HFFc6 (cell line): ENCODE measurements at regions not wholly inside any gene's neighbourhood (a gene's known extent, or its start where the extent isn't known, plus 50 kb on each side); places are given as distances from the start of the nearest gene placed in this dataset.

Experiments
- DNase-seq: peaks from one replicate; pipeline ENCODE4 v3.0.0-alpha.2; 2018
- H3K27ac Mint-ChIP-seq: 2 replicates; pipeline ENCODE4 v1.8.0; 2020; ENCODE audit warnings: mild to moderate bottlenecking, mixed read lengths
- H3K27me3 Mint-ChIP-seq: 2 replicates; pipeline ENCODE4 v1.8.0; 2021; ENCODE audit warnings: mild to moderate bottlenecking, moderate library complexity, mixed read lengths; ENCODE audit not compliant: insufficient read depth
- H3K36me3 Mint-ChIP-seq: 2 replicates; pipeline ENCODE4 v1.8.0; 2021; ENCODE audit warnings: low read depth, mixed read lengths
- H3K4me1 Mint-ChIP-seq: 2 replicates; pipeline ENCODE4 v1.8.0; 2020; ENCODE audit warnings: low read depth, mixed read lengths
- H3K4me3 Mint-ChIP-seq: 2 replicates; pipeline ENCODE4 v1.8.0; 2020; ENCODE audit warnings: mild to moderate bottlenecking, moderate library complexity, mixed read lengths
- H3K9me3 Mint-ChIP-seq: 2 replicates; pipeline ENCODE4 v1.8.0; 2020; ENCODE audit warnings: mild to moderate bottlenecking, mixed read lengths
- TF ChIP-seq, protein P1 (sequence below): fragments of 200-600 bp; sonication (generic); IDR thresholded peaks from 2 replicates; pipeline ENCODE4 v1.5.0; 2021; ENCODE audit warnings: antibody characterized with exemption, mild to moderate bottlenecking

DNA sequence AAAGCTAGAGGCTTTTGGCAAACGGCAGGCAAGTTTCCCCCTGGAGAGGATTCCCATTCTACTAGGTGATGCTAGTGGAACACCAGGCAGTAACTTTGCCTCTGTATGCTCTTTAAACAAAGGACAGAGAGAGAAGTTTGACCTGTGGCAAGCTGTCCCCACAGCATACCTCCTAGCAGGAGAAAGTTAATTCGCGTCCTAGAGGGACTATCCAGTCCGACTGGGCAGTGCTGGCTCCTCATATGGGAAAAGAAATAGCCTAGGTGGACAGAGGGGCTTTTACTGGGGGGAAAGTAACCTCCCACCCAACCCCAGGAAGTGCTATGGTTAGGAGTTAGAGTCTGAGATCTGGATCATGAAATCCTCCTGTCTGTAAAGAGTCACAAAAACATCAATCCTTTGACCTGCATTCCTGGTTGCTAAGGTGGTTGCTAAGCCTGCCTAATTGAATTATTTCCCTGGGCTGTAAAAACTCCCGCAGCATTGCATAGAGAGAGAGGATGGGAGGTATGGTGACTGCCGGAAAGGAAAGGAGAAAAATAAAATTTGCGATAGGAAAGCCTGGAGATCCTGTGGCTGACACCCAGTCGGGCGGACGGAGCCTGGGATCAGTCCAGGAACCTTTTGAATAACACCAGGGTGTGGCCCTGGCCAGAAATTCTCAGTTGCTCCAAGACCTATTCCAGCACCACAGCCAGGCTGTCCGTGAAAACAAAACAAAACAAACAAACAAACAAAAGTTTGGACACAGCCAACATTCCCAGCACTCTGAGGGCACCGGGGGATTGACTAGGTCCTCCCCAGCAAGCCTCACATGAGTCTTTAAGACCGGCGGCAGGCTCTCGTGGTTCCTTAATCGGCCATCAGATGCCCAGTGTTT is 67.7 kb upstream of the ATP11B start:
- no peak for DNase-seq
- H3K36me3 Mint-ChIP-seq: no peaks in the 10 kb centered on the region
- H3K4me1 Mint-ChIP-seq: peaks cover 14% of the 10 kb centered on the region; the same call in 1 of the 2 replicates
- H3K4me3 Mint-ChIP-seq: peak overlapping the region; percentile 56
- H3K9me3 Mint-ChIP-seq: no peaks in the 10 kb centered on the region
- TF ChIP-seq, protein P1, sequence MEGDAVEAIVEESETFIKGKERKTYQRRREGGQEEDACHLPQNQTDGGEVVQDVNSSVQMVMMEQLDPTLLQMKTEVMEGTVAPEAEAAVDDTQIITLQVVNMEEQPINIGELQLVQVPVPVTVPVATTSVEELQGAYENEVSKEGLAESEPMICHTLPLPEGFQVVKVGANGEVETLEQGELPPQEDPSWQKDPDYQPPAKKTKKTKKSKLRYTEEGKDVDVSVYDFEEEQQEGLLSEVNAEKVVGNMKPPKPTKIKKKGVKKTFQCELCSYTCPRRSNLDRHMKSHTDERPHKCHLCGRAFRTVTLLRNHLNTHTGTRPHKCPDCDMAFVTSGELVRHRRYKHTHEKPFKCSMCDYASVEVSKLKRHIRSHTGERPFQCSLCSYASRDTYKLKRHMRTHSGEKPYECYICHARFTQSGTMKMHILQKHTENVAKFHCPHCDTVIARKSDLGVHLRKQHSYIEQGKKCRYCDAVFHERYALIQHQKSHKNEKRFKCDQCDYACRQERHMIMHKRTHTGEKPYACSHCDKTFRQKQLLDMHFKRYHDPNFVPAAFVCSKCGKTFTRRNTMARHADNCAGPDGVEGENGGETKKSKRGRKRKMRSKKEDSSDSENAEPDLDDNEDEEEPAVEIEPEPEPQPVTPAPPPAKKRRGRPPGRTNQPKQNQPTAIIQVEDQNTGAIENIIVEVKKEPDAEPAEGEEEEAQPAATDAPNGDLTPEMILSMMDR: no peak
- no peak overlapping the region for H3K27ac Mint-ChIP-seq
- H3K27me3 Mint-ChIP-seq: peaks cover 26% of the 10 kb centered on the region

DNA sequence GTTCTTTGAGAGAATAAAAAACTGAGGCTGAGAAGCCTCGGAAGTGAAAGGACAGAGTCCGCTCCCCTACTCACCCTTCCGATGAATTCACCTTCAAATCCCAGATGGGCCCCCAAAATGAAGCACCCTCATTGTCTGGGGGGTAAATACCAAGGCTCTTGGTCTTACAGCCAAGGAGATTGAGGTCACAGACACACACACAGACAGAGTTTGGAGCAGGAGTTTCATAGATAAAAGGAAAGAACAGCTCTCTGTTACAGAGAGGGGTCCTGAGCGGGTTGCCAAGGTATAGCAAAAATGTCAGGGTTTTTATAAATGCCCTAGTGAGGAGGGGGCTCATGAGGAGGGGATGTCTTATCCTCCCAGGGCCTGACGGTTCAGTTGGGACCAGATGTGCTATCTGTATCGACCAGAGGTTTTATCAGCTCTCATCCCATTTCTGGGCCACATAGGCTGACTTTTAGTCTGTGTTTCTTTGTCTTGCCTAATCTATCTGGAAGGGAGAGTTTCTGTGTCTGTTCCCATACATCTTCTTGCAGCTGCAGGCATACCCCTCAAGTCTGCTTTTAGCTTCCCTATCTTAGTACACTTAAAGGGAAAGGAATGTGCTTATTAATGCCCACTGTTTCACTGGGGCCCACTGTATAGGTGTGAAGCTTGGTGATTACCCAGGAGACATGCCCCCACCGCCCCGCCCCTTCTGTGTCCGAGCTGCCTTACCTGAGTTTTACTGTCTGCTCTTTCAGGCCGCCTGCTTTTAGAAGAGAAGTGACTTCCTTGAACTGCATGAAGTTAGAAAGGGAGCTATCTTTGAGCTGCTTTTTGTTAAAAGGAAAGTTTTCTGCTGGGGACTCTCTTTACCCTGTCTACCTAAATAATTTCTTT is 66.8 kb upstream of the ATP11B start:
- H3K4me1 Mint-ChIP-seq: peaks cover 14% of the 10 kb centered on the region; the same call in 1 of the 2 replicates
- H3K4me3 Mint-ChIP-seq: peak overlapping the region; percentile 56
- H3K27me3 Mint-ChIP-seq: peaks cover 25% of the 10 kb centered on the region
- H3K9me3 Mint-ChIP-seq: no peaks in the 10 kb centered on the region
- no peaks in the 10 kb centered on the region for H3K36me3 Mint-ChIP-seq
- TF ChIP-seq, protein P1: no peak
- DNase-seq: no peak
- no peak overlapping the region for H3K27ac Mint-ChIP-seq

DNA sequence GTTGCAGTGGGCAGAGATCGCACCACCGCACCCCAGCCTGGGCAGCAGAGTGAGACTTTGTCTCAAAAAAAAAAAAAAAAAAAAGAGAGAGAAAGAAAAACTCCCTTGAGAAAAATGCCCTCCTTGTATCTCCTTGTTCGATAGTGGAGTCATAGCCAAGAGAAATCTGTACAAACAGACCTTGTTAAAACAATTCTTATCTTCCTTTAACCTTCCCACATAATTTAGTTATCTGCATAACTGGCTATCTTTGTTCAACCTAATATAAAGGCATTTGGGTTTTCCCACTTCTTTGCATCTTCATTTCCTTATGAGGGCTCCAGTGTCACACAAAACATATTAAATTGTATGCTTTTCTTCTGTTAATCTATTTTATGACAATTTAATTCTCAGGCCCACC is 65.1 kb upstream of the ATP11B start:
- Mint-ChIP-seq H3K4me3 (no peak overlapping the region), H3K27me3 (peaks cover 12% of the 10 kb centered on the region), H3K36me3 (no peaks in the 10 kb centered on the region), H3K9me3 (no peaks in the 10 kb centered on the region), H3K27ac (no peak overlapping the region), H3K4me1 (peaks cover 14% of the 10 kb centered on the region; the same call in 1 of the 2 replicates)
- TF ChIP-seq, protein P1: no peak
- no peak for DNase-seq

DNA sequence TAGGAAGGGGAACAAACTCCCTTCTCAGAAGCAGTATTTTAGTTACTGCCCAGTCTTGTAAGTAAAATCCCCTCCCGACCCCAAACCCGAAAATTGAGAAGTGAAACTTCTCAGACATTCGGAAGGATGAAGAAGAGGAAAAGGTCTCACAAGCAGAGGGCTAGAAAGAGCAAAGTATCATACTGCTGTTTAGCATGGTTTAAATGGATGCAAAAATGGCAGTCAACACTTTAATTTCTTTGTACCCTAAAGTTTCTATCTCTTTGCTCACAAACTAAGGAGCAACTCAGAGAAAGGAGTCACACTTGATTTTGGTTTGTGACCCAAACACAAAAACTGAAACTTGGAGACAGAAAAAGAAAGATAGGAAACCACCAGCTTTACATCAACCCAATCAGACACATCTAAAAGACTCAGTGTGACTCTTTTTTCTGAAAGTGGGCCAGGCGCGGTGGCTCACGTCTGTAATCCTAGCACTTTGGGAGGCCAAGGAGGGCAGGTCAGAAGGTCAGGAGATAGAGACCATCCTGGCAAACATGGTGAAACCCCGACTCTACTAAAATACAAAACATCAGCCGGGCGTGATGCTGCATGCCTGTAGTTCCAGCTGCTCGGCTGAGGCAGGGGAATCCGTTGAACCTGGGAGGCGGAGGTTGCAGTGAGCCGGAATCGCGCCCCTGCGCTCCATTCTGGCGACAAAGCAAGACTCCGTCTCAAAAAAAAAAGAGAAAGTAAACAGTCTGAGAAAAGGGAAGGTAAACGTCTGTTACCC is 63.2 kb upstream of the ATP11B start:
- no peak for DNase-seq
- Mint-ChIP-seq H3K9me3 (no peaks in the 10 kb centered on the region), H3K4me1 (peaks cover 14% of the 10 kb centered on the region; the same call in 1 of the 2 replicates), H3K27me3 (peaks cover 12% of the 10 kb centered on the region), H3K4me3 (no peak overlapping the region), H3K27ac (no peak overlapping the region), H3K36me3 (no peaks in the 10 kb centered on the region)
- TF ChIP-seq, protein P1: no peak

DNA sequence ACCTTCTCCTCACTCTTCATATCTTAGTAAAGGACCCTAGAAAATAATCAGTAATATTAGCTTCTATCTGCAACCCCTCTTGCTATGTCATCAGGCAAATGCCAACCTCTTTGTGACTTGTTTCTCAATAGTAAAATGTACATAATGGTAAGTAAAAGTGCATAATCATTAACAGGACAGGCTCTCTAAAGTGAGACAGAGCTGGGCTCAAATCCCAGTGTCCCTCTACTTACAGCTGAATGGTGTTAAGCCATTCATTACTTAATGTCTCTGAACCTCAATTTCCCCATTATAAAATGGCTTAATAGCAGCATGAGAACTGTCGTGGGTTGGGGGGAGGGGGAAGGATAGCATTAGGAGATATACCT is 62.6 kb upstream of the ATP11B start:
- DNase-seq: no peak
- peaks cover 15% of the 10 kb centered on the region for H3K4me1 Mint-ChIP-seq
- H3K4me3 Mint-ChIP-seq: no peak overlapping the region
- no peaks in the 10 kb centered on the region for H3K36me3 Mint-ChIP-seq
- peaks cover 11% of the 10 kb centered on the region for H3K27me3 Mint-ChIP-seq
- TF ChIP-seq, protein P1: no peak
- no peak overlapping the region for H3K27ac Mint-ChIP-seq
- H3K9me3 Mint-ChIP-seq: no peaks in the 10 kb centered on the region
